Epithelial cell of esophagus (primary cell): ENCODE measurements at regions not wholly inside any gene's neighbourhood (a gene's known extent, or its start where the extent isn't known, plus 50 kb on each side); places are given as distances from the start of the nearest gene placed in this dataset.

Experiments used
- DNase-seq: peaks from one replicate; pipeline ENCODE4 v3.0.0; 2010; ENCODE audit warnings: low read depth
- H3K4me3 ChIP-seq: 2 replicates; pipeline ENCODE4 v1.5.1; 2011; ENCODE audit warnings: mild to moderate bottlenecking, low read length, control low read depth
- CTCF ChIP-seq: IDR thresholded peaks from 2 replicates; pipeline ENCODE4 v1.5.1; 2011; ENCODE audit warnings: low read depth, mild to moderate bottlenecking, low read length, control low read depth, inconsistent platforms; ENCODE audit not compliant: insufficient read depth; ENCODE audit errors: missing control alignments

DNA sequence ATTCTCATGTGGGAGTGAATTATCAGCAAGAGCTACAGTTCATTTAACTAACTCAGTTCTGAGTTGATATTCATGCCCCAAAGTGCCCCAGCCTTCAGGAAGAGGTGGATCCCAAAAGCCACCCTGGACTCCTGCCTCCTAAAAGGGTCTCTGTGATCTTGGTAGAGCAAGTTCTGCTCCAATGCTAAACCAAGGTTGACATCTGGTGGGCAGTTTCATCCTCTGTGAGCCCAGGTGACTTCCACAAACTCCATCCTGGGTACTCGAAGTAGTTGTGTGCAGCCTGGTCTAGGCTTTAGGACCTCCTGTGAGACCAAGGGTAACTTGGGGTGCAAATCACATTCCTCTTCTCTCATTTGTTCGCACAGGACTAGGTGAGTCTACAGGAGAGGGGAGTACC lies 816.8 kb downstream of the MTRR start:
- no peak for DNase-seq
- no peak for TF ChIP-seq CTCF
- H3K4me3 ChIP-seq: no peak overlapping the region

- H3K4me3 ChIP-seq: no peak overlapping the region
- no peak for DNase-seq
- no peak for TF ChIP-seq CTCF
Observed at GRCh38 chr5:8686707-8687106, 817.8 kb downstream of the MTRR start.

- DNase-seq: no peak
- no peak for TF ChIP-seq CTCF
Observed at GRCh38 chr5:8689773-8690172, 820.8 kb downstream of the MTRR start.

GRCh38 chr5:8691221-8691620 lies 822.3 kb downstream of the MTRR start:
- no peak for DNase-seq
- no peak for TF ChIP-seq CTCF
- no peak overlapping the region for H3K4me3 ChIP-seq

More at GRCh38 chr5:8689773-8690172, 820.8 kb downstream of the MTRR start:
- H3K4me3 ChIP-seq: no peak overlapping the region

GRCh38 chr5:8693341-8693844 lies 824.4 kb downstream of the MTRR start:
- no peak for DNase-seq
- no peak for TF ChIP-seq CTCF
- H3K4me3 ChIP-seq: no peak overlapping the region

DNA sequence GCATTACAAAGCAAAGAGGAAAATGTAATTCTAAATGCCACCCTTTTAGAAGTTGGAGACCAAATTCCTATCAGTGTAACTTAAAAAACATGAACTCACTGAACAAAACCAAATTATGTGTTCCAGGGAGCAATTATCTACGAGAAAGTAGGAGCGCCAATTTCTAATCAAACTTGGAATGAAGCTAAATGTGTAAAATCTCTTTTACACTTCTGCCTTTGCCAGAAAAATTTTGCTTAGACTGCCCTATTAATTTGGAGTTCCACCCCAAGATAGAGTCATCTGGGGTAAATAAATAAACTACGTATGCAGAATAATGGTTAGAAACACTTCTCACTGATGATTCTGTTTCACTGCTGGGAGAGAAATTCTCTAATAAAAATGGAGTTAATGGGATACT lies 825.6 kb downstream of the MTRR start:
- no peak for DNase-seq
- H3K4me3 ChIP-seq: no peak overlapping the region
- TF ChIP-seq CTCF: no peak

GRCh38 chr5:8695902-8696845 lies 827.2 kb downstream of the MTRR start:
- DNase-seq: no peak
- no peak for TF ChIP-seq CTCF
- no peak overlapping the region for H3K4me3 ChIP-seq
